ENCODE measurements at regions not wholly inside any gene's neighbourhood (a gene's known extent, or its start where the extent isn't known, plus 50 kb on each side); places are given as distances from the start of the nearest gene placed in this dataset.
"Not testable (repeated sequence)": the region's sequence is repeated elsewhere in the genome, so short reads cannot be mapped to it uniquely, and the experiment has no call there.

- DNase-seq (ENCODE audit: low read depth in 1 of 2, low spot score in 1 of 2), result no peak
Measured at GRCh38 chr2:238613610-238614009, 186.9 kb downstream of the ASB1 start.

DNA sequence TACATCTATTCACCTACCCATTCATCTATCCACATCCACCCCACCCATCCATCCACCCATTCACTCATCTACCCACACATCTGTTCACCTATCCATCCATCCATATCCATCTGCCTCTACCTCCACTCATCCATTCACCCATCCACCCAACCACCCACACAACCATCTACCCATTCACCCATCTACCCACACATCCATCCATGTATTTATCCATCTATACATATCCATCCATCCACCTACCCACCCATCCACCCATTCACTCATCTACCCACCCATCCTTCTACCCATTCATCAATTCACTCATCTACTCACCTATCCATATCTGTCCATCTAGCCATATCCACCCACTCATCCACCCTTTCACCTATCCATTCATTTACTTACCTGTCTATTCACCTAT lies 187.6 kb downstream of the ASB1 start:
- TF ChIP-seq POLR2AphosphoS5 (IDR thresholded peaks at IDR 0.05; ENCODE audit: low read depth), result no peak
- TF ChIP-seq SPI1 (IDR thresholded peaks at IDR 0.05; ENCODE audit: borderline replicate concordance, low read depth), result no peak
- no peaks in the 10 kb centered on the region for H3K27me3 ChIP-seq (ENCODE audit: insufficient read depth, poor library complexity, severe bottlenecking)
- no peak overlapping the region for H3K4me3 ChIP-seq (replicated peaks; ENCODE audit: insufficient read depth, low read length)
- no peak overlapping the region for H3K27ac ChIP-seq (replicated peaks)
- DNase-seq (ENCODE audit: low read depth in 1 of 2, low spot score in 1 of 2), result no peak

More at GRCh38 chr2:238613610-238614009, 186.9 kb downstream of the ASB1 start:
- H3K4me3 ChIP-seq (replicated peaks; ENCODE audit: insufficient read depth, low read length), result no peak overlapping the region
- TF ChIP-seq, protein P1, sequence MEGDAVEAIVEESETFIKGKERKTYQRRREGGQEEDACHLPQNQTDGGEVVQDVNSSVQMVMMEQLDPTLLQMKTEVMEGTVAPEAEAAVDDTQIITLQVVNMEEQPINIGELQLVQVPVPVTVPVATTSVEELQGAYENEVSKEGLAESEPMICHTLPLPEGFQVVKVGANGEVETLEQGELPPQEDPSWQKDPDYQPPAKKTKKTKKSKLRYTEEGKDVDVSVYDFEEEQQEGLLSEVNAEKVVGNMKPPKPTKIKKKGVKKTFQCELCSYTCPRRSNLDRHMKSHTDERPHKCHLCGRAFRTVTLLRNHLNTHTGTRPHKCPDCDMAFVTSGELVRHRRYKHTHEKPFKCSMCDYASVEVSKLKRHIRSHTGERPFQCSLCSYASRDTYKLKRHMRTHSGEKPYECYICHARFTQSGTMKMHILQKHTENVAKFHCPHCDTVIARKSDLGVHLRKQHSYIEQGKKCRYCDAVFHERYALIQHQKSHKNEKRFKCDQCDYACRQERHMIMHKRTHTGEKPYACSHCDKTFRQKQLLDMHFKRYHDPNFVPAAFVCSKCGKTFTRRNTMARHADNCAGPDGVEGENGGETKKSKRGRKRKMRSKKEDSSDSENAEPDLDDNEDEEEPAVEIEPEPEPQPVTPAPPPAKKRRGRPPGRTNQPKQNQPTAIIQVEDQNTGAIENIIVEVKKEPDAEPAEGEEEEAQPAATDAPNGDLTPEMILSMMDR (IDR thresholded peaks at IDR 0.05; ENCODE audit: insufficient read depth, low read length), result no peak
- TF ChIP-seq REST (IDR thresholded peaks at IDR 0.05; ENCODE audit: insufficient replicate concordance, low read depth), result no peak
- no peak overlapping the region for H3K27ac ChIP-seq (replicated peaks)
- H3K27me3 ChIP-seq (ENCODE audit: insufficient read depth, poor library complexity, severe bottlenecking), result no peaks in the 10 kb centered on the region

DNA sequence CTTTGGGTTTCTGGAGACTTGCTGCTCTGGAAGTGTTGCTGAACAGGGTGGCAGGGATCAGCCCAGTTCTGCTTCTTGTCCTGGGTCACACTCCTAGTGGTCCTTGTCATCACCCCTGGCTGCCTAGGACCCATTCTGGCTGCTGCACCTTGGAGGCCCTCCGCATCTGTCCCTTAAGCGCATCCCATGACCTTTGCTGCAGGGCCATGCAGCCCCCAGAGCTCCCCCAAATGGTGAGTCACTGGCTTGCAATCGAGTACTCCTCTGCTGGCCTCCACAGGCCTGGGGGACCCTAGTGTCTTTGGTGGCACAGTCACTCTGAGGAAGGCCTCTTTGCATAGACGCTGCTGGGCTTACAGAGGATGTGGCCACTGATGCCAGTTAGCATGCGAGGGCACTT lies 188.5 kb downstream of the ASB1 start:
- H3K27ac ChIP-seq (replicated peaks), result no peak overlapping the region
- no peaks in the 10 kb centered on the region for H3K27me3 ChIP-seq (ENCODE audit: insufficient read depth, poor library complexity, severe bottlenecking)
- TF ChIP-seq SPI1 (IDR thresholded peaks at IDR 0.05; ENCODE audit: borderline replicate concordance, low read depth), result no peak
- TF ChIP-seq, protein P1 (IDR thresholded peaks at IDR 0.05; ENCODE audit: insufficient read depth, low read length), result no peak
- TF ChIP-seq GABPA (IDR thresholded peaks at IDR 0.05; ENCODE audit: low read depth), result no peak
- TF ChIP-seq POLR2AphosphoS5 (IDR thresholded peaks at IDR 0.05; ENCODE audit: low read depth), result no peak
- no peak for TF ChIP-seq REST (IDR thresholded peaks at IDR 0.05; ENCODE audit: insufficient replicate concordance, low read depth)
- H3K4me3 ChIP-seq (replicated peaks; ENCODE audit: insufficient read depth, low read length), result no peak overlapping the region
- DNase-seq (ENCODE audit: low read depth in 1 of 2, low spot score in 1 of 2), result no peak

DNA sequence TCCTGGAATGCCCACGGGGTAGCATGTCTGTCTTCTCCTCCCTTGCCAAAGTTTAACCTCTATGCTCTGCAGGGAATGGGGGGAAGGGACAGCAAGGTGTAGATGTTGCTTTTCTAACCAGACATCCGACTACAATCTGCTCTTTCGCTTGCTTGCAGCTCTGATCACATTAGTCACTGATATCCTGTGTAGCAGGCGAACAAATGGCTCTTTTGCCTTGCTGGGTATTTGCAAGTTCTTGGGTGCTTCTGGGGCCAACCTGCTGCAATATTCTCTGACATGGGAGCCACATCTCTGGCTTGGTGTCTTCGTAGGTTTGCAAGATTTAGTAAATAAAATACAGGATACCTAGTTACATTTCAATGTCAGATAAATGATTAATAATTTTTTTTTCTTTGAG lies 190.0 kb downstream of the ASB1 start:
- Histone ChIP-seq H3K27ac (replicated peaks) (no peak overlapping the region), H3K4me3 (replicated peaks; ENCODE audit: insufficient read depth, low read length) (no peak overlapping the region), H3K27me3 (ENCODE audit: insufficient read depth, poor library complexity, severe bottlenecking) (peaks cover 4% of the 10 kb centered on the region)
- TF ChIP-seq, protein P1 (IDR thresholded peaks at IDR 0.05; ENCODE audit: insufficient read depth, low read length), result no peak
- TF ChIP-seq POLR2AphosphoS5 (IDR thresholded peaks at IDR 0.05; ENCODE audit: low read depth) (no peak), GABPA (IDR thresholded peaks at IDR 0.05; ENCODE audit: low read depth) (no peak), SPI1 (IDR thresholded peaks at IDR 0.05; ENCODE audit: borderline replicate concordance, low read depth) (no peak), REST (IDR thresholded peaks at IDR 0.05; ENCODE audit: insufficient replicate concordance, low read depth) (no peak)
- no peak for DNase-seq (ENCODE audit: low read depth in 1 of 2, low spot score in 1 of 2)

DNA sequence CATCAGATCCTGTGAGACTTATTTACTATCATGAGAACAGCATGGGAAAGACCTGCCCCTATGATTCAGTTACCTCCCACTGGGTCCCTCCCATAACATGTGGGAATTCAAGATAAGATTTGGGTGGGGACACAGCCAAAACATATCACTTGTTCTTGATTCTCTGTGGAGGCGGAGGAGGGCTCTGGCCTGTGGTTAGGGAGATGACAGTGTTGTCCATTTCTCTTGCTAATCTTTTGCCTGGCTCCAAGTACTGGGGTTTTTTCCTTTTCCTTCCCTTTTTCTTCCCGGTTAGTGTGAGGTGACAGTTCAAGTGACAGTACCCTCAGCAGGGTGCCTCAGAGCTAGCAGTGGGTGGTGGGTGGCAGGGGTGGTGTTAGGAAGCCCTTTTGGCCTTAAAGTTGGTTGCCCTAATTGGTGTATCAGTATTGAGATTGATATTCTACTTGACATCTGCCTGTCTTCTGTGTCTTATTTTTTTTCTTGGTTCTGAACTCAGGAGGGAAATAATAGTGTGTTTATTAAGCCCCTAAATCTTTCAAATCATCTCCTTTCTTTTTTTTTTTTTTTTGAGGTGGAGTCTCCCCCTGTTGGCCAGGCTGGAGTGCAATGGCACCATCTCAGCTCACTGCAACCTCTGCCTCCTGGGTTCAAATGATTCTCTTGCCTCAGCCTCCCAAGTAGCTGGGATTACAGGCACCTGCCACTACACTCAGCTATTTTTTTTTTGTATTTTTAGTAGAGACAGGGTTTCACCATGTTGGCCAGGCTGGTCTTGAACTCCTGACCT lies 192.0 kb downstream of the ASB1 start:
- not testable (repeated sequence) for H3K27ac ChIP-seq (replicated peaks); H3K4me3 ChIP-seq (replicated peaks; ENCODE audit: insufficient read depth, low read length); DNase-seq (ENCODE audit: low read depth in 1 of 2, low spot score in 1 of 2); H3K27me3 ChIP-seq (ENCODE audit: insufficient read depth, poor library complexity, severe bottlenecking)

Measured in HL-60 (cell line).